Thyroid gland (tissue), 4 donors: ENCODE measurements at regions not wholly inside any gene's neighbourhood (a gene's known extent, or its start where the extent isn't known, plus 50 kb on each side); places are given as distances from the start of the nearest gene placed in this dataset.

ENCODE experiments used
- DNase-seq, 2 donors: peaks; one replicate each; pipeline ENCODE4 v3.0.0-alpha.2; 2019
- H3K27ac ChIP-seq, 3 donors: fragments of 200-600 bp; sonication (generic); 1 replicate in 2 of 3; 2 replicates in 1 of 3; pipeline ENCODE4 v1.5.1; 2016 to 2019; ENCODE audit warnings: mild to moderate bottlenecking in 1 of 3, moderate library complexity in 1 of 3
- H3K27me3 ChIP-seq: fragments of 200-600 bp; sonication (generic); one replicate; pipeline ENCODE4 v1.5.1; 2019
- H3K36me3 ChIP-seq, 2 donors: fragments of 200-600 bp; sonication (generic); one replicate each; pipeline ENCODE4 v1.5.1; 2016 to 2019
- H3K4me1 ChIP-seq, 2 donors: fragments of 200-600 bp; sonication (generic); one replicate each; pipeline ENCODE4 v1.5.1; 2017 to 2019
- H3K4me3 ChIP-seq, 3 donors: fragments of 200-600 bp; sonication (generic); replicated peaks in 1 of 3; 1 replicate in 2 of 3; 2 replicates in 1 of 3; pipeline ENCODE4 v1.5.1; 2016; ENCODE audit warnings: mild to moderate bottlenecking in 1 of 3
- H3K9me3 ChIP-seq: fragments of 200-600 bp; sonication (generic); one replicate; pipeline ENCODE4 v1.5.1; 2017
- CTCF ChIP-seq, 6 experiments: fragments of 200-600 bp in 3 of 6; fragments of 450-650 bp in 3 of 6; sonication (generic) in 3 of 6; IDR thresholded peaks; one replicate each; pipeline ENCODE4 v1.5.1; 2016 to 2019; ENCODE audit warnings: antibody characterized with exemption in 6 of 6, mild to moderate bottlenecking in 2 of 6, inconsistent platforms in 1 of 6, moderate library complexity in 1 of 6
- POLR2A ChIP-seq, 2 donors: fragments of 450-650 bp; IDR thresholded peaks; one replicate each; pipeline ENCODE4 v1.6.1; 2017; ENCODE audit warnings: antibody characterized with exemption in 2 of 2, mild to moderate bottlenecking in 2 of 2, moderate library complexity in 1 of 2
- WGBS, 2 donors: methylation state at CpG; one replicate each; pipeline ENCODE4 v1.1.5; 2017; 5-methylcytosine and 5-hydroxymethylcytosine counted together
- intact Hi-C: fragments of 100-400 bp; cut with DNase I; formaldehyde crosslinking; loops from one replicate; pipeline ENCODE4 v1.15.1; 2023

DNA sequence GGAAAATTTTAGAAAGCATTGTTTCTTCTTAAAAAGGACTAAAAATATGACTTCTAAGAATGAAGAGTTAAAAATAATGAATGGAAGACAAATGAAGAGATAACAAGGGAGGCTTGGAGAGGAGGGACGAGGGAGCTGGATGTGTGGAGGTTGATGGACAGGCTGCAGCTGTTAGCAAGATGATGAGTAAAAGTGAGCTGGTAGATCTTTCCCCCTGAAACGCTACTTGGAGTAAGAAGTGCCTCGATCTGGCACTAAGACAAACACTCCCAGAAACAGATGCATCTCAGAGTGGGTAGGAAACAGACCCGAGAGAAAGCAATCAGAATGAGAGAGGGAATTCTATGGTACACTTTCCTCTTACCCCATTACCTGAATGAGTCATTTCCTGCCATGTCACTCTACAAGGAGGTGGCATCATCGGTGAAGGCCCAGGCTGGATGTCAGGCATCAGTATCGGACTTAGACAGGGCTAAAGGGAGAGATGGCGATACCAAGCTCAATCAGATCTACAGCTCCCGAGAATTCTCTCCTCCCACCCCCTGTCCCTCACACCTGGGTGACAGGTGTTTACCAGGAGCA, 154.1 kb upstream of the BMP2 start:
- 54 to 71% methylated on average over 8 of the region's 8 CpGs for WGBS, 2 donors
- no peak for DNase-seq
- TF ChIP-seq POLR2A (IDR thresholded peaks at IDR 0.05) (no peak), CTCF (IDR thresholded peaks at IDR 0.05) (no peak)
- H3K4me1 ChIP-seq: no peaks in the 10 kb centered on the region
- H3K4me3 ChIP-seq: no peak overlapping the region
- intact Hi-C loops: no loop called here
- H3K27ac ChIP-seq: no peak overlapping the region
- no peaks in the 10 kb centered on the region for H3K27me3 ChIP-seq
- no peaks in the 10 kb centered on the region for H3K9me3 ChIP-seq
- no peaks in the 10 kb centered on the region for H3K36me3 ChIP-seq

GRCh38 chr20:6612606-6612923, 154.9 kb upstream of the BMP2 start:
- WGBS, 2 donors: 87 to 90% methylated on average over 1 of the region's 1 CpG
- TF ChIP-seq CTCF (IDR thresholded peaks at IDR 0.05) (no peak), POLR2A (IDR thresholded peaks at IDR 0.05) (no peak)
- Histone ChIP-seq H3K4me1 (no peaks in the 10 kb centered on the region), H3K4me3 (no peak overlapping the region), H3K36me3 (no peaks in the 10 kb centered on the region), H3K9me3 (no peaks in the 10 kb centered on the region), H3K27ac (no peak overlapping the region), H3K27me3 (no peaks in the 10 kb centered on the region)
- intact Hi-C loops: no loop called here
- DNase-seq: no peak

DNA sequence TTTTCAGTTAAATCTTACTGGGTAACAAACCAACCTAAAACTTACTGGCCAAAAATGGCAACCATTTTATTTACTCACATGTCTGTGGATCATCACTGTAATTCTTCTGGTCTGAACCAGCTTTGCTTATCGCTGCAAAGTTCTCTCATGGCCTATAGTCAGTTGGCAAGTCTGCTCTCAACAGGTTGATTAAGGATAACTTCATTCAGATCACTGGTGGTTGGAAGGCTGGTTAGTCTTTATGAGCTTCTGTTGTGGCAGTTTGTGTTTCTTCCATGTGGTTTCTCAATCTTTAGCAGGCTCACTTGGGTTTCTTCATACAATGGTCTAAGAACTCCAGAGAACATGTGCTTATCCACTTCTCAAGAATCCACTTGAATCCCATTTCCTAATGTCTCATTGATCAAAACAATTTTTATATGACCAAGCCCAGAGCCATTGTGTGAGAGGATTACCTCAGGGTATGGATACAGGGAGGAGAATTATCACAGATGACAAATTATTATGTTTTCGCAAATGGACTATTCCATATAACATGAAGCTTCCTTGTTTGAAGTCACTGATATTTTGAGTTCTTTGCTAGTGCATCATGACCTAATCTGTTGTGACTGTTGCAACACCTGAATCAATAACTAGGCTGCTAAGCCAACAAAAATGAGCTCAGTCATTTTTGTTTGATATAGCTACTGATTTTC, 155.4 kb upstream of the BMP2 start:
- no peaks in the 10 kb centered on the region for H3K36me3 ChIP-seq
- no peak for TF ChIP-seq CTCF (IDR thresholded peaks at IDR 0.05)
- intact Hi-C loops: no loop called here
- no peak for DNase-seq
- no peak overlapping the region for H3K27ac ChIP-seq
- no peaks in the 10 kb centered on the region for H3K27me3 ChIP-seq
- H3K4me1 ChIP-seq: no peaks in the 10 kb centered on the region
- no peak overlapping the region for H3K4me3 ChIP-seq
- H3K9me3 ChIP-seq: no peaks in the 10 kb centered on the region
- 95 to 97% methylated on average over 2 of the region's 2 CpGs for WGBS, 2 donors

- no peak for DNase-seq
- H3K27ac ChIP-seq: no peak overlapping the region
- no peaks in the 10 kb centered on the region for H3K4me1 ChIP-seq
- WGBS, 2 donors: 96 to 97% methylated on average over 3 of the region's 3 CpGs
- H3K4me3 ChIP-seq: no peak overlapping the region
- no peaks in the 10 kb centered on the region for H3K9me3 ChIP-seq
- intact Hi-C loops: no loop called here
- TF ChIP-seq CTCF (IDR thresholded peaks at IDR 0.05) (no peak), POLR2A (IDR thresholded peaks at IDR 0.05) (no peak)
- no peaks in the 10 kb centered on the region for H3K27me3 ChIP-seq
- no peaks in the 10 kb centered on the region for H3K36me3 ChIP-seq
These were observed 160.8 kb upstream of the BMP2 start for GRCh38 chr20:6606651-6607050.

- Histone ChIP-seq H3K4me3 (no peak overlapping the region), H3K36me3 (no peaks in the 10 kb centered on the region), H3K27me3 (no peaks in the 10 kb centered on the region), H3K27ac (no peak overlapping the region), H3K9me3 (no peaks in the 10 kb centered on the region), H3K4me1 (no peaks in the 10 kb centered on the region)
- no peak for TF ChIP-seq CTCF (IDR thresholded peaks at IDR 0.05)
- no peak for TF ChIP-seq POLR2A (IDR thresholded peaks at IDR 0.05)
- no peak for DNase-seq
- intact Hi-C loops: no loop called here
- WGBS, 2 donors: 75% methylated on average over 4 of the region's 4 CpGs
These were observed 162.2 kb upstream of the BMP2 start for GRCh38 chr20:6605055-6605935.
